PFSK-1 (cell line): ENCODE measurements at regions not wholly inside any gene's neighbourhood (a gene's known extent, or its start where the extent isn't known, plus 50 kb on each side); places are given as distances from the start of the nearest gene placed in this dataset.

ENCODE experiments used
- FOXP2 ChIP-seq: optimal IDR thresholded peaks from 2 replicates; pipeline ENCODE3; 2011; ENCODE audit warnings: borderline replicate concordance, control low read depth, inconsistent platforms; ENCODE audit not compliant: insufficient read depth; ENCODE audit errors: extremely low read length, extremely low read depth
- POLR2AphosphoS5 ChIP-seq: IDR thresholded peaks from 2 replicates; pipeline ENCODE4 v1.6.1; 2012; ENCODE audit warnings: low read depth, mild to moderate bottlenecking, control low read depth, low read length, moderate library complexity
- SIN3A ChIP-seq: IDR thresholded peaks from 2 replicates; pipeline ENCODE4 v1.6.1; 2012; ENCODE audit warnings: mild to moderate bottlenecking, low read length, moderate library complexity, borderline replicate concordance; ENCODE audit not compliant: insufficient read depth
- TAF1 ChIP-seq: IDR thresholded peaks from 2 replicates; pipeline ENCODE4 v1.6.1; 2012; ENCODE audit warnings: low read length, control low read depth, borderline replicate concordance; ENCODE audit not compliant: insufficient read depth
- TF ChIP-seq, protein P1 (sequence below), 2 experiments: IDR thresholded peaks; 2 replicates each; pipeline versions ENCODE4 v1.6.1 to v1.8.0; 2011 to 2012; ENCODE audit warnings: low read depth in 2 of 2, low read length in 2 of 2, control low read depth in 1 of 2, inconsistent platforms in 1 of 2, mild to moderate bottlenecking in 1 of 2, moderate library complexity in 1 of 2; ENCODE audit not compliant: insufficient read depth in 1 of 2

DNA sequence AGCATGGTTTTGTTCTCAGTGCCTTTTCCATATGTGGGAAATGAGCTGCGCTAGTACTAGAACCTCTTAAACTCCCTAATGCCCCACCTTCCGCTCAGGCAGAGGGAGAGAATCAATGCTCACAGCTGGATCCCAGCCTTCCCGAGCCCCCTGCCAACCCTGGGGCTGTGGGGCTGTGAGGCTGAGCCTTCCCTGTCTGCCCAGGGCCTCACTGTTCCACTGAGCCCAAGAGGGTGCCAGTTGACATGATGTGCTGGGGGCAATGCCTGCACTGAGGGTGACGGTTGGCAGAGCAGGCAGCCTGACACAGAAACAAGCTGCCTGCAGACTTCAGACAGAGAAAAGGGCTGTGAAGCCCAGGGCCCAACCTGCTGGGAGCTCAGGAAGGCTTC lies 602.4 kb upstream of the RAB6C start:
- TF ChIP-seq TAF1 (no peak), SIN3A (no peak), POLR2AphosphoS5 (no peak), FOXP2 (no peak)
- TF ChIP-seq, protein P1, sequence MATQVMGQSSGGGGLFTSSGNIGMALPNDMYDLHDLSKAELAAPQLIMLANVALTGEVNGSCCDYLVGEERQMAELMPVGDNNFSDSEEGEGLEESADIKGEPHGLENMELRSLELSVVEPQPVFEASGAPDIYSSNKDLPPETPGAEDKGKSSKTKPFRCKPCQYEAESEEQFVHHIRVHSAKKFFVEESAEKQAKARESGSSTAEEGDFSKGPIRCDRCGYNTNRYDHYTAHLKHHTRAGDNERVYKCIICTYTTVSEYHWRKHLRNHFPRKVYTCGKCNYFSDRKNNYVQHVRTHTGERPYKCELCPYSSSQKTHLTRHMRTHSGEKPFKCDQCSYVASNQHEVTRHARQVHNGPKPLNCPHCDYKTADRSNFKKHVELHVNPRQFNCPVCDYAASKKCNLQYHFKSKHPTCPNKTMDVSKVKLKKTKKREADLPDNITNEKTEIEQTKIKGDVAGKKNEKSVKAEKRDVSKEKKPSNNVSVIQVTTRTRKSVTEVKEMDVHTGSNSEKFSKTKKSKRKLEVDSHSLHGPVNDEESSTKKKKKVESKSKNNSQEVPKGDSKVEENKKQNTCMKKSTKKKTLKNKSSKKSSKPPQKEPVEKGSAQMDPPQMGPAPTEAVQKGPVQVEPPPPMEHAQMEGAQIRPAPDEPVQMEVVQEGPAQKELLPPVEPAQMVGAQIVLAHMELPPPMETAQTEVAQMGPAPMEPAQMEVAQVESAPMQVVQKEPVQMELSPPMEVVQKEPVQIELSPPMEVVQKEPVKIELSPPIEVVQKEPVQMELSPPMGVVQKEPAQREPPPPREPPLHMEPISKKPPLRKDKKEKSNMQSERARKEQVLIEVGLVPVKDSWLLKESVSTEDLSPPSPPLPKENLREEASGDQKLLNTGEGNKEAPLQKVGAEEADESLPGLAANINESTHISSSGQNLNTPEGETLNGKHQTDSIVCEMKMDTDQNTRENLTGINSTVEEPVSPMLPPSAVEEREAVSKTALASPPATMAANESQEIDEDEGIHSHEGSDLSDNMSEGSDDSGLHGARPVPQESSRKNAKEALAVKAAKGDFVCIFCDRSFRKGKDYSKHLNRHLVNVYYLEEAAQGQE (IDR thresholded peaks at IDR 0.05; ENCODE audit: insufficient read depth in 1 of 2, low read depth in 2 of 2, low read length in 2 of 2), result no peak

DNA sequence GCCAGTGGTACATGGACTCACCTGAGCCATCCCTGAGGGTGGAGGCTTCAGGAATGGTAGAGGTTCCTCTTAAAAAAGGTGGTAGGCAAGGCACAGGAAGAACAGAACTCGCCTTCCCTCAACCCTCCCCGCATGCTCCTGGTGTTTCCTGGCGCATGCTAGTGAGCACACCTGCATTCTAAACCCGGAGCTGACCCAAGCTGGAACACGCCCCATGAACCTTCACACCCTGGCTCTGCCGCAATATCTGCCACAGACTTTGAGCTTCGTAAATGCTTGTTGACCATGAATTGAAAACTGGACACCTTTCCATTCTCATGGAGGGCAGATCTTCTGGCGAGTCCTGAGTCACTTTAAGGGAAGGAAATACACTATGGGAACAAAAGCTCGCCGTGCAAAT lies 601.3 kb upstream of the RAB6C start:
- TF ChIP-seq SIN3A (no peak), TAF1 (no peak), POLR2AphosphoS5 (no peak)
- TF ChIP-seq, protein P1 (IDR thresholded peaks at IDR 0.05; ENCODE audit: insufficient read depth in 1 of 2, low read depth in 2 of 2, low read length in 2 of 2), result no peak

- TF ChIP-seq TAF1, result no peak
- TF ChIP-seq, protein P1 (IDR thresholded peaks at IDR 0.05; ENCODE audit: insufficient read depth in 1 of 2, low read depth in 2 of 2, low read length in 2 of 2), result no peak
- no peak for TF ChIP-seq FOXP2
- no peak for TF ChIP-seq SIN3A
- no peak for TF ChIP-seq POLR2AphosphoS5
Observed at GRCh38 chr2:129379411-129379810, 600.1 kb upstream of the RAB6C start.

GRCh38 chr2:129381789-129382188 lies 597.7 kb upstream of the RAB6C start:
- TF ChIP-seq TAF1 (no peak), FOXP2 (no peak), SIN3A (no peak), POLR2AphosphoS5 (no peak)
- TF ChIP-seq, protein P1 (IDR thresholded peaks at IDR 0.05; ENCODE audit: insufficient read depth in 1 of 2, low read depth in 2 of 2, low read length in 2 of 2), result no peak

GRCh38 chr2:129388870-129389269 lies 590.6 kb upstream of the RAB6C start:
- TF ChIP-seq POLR2AphosphoS5, result no peak
- no peak for TF ChIP-seq TAF1
- TF ChIP-seq, protein P1 (IDR thresholded peaks at IDR 0.05; ENCODE audit: insufficient read depth in 1 of 2, low read depth in 2 of 2, low read length in 2 of 2), result no peak
- no peak for TF ChIP-seq SIN3A
- TF ChIP-seq FOXP2, result no peak
